ENCODE measurements at regions not wholly inside any gene's neighbourhood (a gene's known extent, or its start where the extent isn't known, plus 50 kb on each side); places are given as distances from the start of the nearest gene placed in this dataset.

- TF ChIP-seq, protein P1, sequence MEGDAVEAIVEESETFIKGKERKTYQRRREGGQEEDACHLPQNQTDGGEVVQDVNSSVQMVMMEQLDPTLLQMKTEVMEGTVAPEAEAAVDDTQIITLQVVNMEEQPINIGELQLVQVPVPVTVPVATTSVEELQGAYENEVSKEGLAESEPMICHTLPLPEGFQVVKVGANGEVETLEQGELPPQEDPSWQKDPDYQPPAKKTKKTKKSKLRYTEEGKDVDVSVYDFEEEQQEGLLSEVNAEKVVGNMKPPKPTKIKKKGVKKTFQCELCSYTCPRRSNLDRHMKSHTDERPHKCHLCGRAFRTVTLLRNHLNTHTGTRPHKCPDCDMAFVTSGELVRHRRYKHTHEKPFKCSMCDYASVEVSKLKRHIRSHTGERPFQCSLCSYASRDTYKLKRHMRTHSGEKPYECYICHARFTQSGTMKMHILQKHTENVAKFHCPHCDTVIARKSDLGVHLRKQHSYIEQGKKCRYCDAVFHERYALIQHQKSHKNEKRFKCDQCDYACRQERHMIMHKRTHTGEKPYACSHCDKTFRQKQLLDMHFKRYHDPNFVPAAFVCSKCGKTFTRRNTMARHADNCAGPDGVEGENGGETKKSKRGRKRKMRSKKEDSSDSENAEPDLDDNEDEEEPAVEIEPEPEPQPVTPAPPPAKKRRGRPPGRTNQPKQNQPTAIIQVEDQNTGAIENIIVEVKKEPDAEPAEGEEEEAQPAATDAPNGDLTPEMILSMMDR (IDR thresholded peaks at IDR 0.05) = no peak
- TF ChIP-seq POLR2A (IDR thresholded peaks at IDR 0.05) (no peak), POLR2AphosphoS5 (IDR thresholded peaks at IDR 0.05) (no peak), EP300 (IDR thresholded peaks at IDR 0.05; ENCODE audit: low read depth) (no peak)
Observed at GRCh38 chr12:89985935-89986334, 277.3 kb upstream of the ATP2B1 start.

Data from transverse colon (tissue), 4 donors.